GM23338 (cell line): ENCODE measurements at regions not wholly inside any gene's neighbourhood (a gene's known extent, or its start where the extent isn't known, plus 50 kb on each side); places are given as distances from the start of the nearest gene placed in this dataset.

Experiments
- ATAC-seq: fragments of 200-7000 bp; cut with Tn5 transposase; 3 replicates; pipeline ENCODE4 v1.9.1; 2020
- DNase-seq: peaks from one replicate; pipeline ENCODE4 v3.0.0-alpha.2; 2015; ENCODE audit warnings: low spot score
- H2AFZ ChIP-seq: fragments of 200-600 bp; sonication (generic); 2 replicates; pipeline ENCODE4 v1.8.0; 2016; ENCODE audit warnings: antibody characterized with exemption, mild to moderate bottlenecking, moderate library complexity
- H3F3A ChIP-seq: fragments of 200-600 bp; sonication (generic); replicated peaks from 2 replicates; pipeline ENCODE4 v1.8.0; 2017; ENCODE audit warnings: antibody characterized with exemption, mixed run types, low read depth
- H3K27ac ChIP-seq: fragments of 200-600 bp; sonication (generic); 2 replicates; pipeline ENCODE4 v1.6.1; 2016; ENCODE audit warnings: low read depth
- H3K27me3 ChIP-seq: fragments of 200-600 bp; sonication (generic); 2 replicates; pipeline ENCODE4 v1.8.0; 2016; ENCODE audit warnings: mild to moderate bottlenecking, mixed run types, moderate library complexity; ENCODE audit not compliant: insufficient read depth
- H3K36me3 ChIP-seq: fragments of 200-600 bp; sonication (generic); 2 replicates; pipeline ENCODE4 v1.8.0; 2016; ENCODE audit warnings: mild to moderate bottlenecking; ENCODE audit not compliant: insufficient read depth
- H3K4me1 ChIP-seq: fragments of 200-600 bp; sonication (generic); 2 replicates; pipeline ENCODE4 v1.8.0; 2016; ENCODE audit warnings: mild to moderate bottlenecking, moderate library complexity; ENCODE audit not compliant: insufficient read depth
- H3K4me2 ChIP-seq: fragments of 200-600 bp; sonication (generic); 2 replicates; pipeline ENCODE4 v1.7.1; 2017; ENCODE audit warnings: mixed run types
- H3K4me3 ChIP-seq: fragments of 200-600 bp; sonication (generic); 2 replicates; pipeline ENCODE4 v1.6.1; 2016; ENCODE audit warnings: mixed run types
- H3K79me2 ChIP-seq: fragments of 200-600 bp; sonication (generic); replicated peaks from 2 replicates; pipeline ENCODE4 v1.8.0; 2017; ENCODE audit warnings: mild to moderate bottlenecking; ENCODE audit not compliant: insufficient read depth
- H3K9me2 ChIP-seq: fragments of 200-600 bp; sonication (generic); 2 replicates; pipeline ENCODE4 v1.8.0; 2017; ENCODE audit not compliant: insufficient read depth
- H4K20me1 ChIP-seq: fragments of 200-600 bp; sonication (generic); replicated peaks from 2 replicates; pipeline ENCODE4 v1.8.0; 2017; ENCODE audit warnings: mild to moderate bottlenecking; ENCODE audit not compliant: insufficient read depth
- H3K27ac Mint-ChIP-seq: 2 replicates; pipeline ENCODE4 v1.8.0; 2020; ENCODE audit warnings: inconsistent platforms, mild to moderate bottlenecking, moderate library complexity, mixed read lengths
- H3K27me3 Mint-ChIP-seq: 3 replicates; pipeline ENCODE4 v1.8.0; 2022; ENCODE audit warnings: low read depth, mild to moderate bottlenecking, moderate library complexity, mixed read lengths, inconsistent platforms; ENCODE audit not compliant: insufficient read depth, poor library complexity
- H3K36me3 Mint-ChIP-seq: 3 replicates; pipeline ENCODE4 v1.8.0; 2021; ENCODE audit warnings: low read depth, mild to moderate bottlenecking, inconsistent platforms, moderate library complexity, mixed read lengths
- H3K4me1 Mint-ChIP-seq: 3 replicates; pipeline ENCODE4 v1.8.0; 2020; ENCODE audit warnings: mild to moderate bottlenecking, inconsistent platforms, mixed read lengths
- H3K4me3 Mint-ChIP-seq: 3 replicates; pipeline ENCODE4 v1.8.0; 2021; ENCODE audit warnings: moderate library complexity, mild to moderate bottlenecking, inconsistent platforms, mixed read lengths
- H3K9me3 Mint-ChIP-seq: 3 replicates; pipeline ENCODE4 v1.8.0; 2020; ENCODE audit warnings: moderate library complexity, mild to moderate bottlenecking, inconsistent platforms, mixed read lengths
- EZH2phosphoT487 ChIP-seq: fragments of 200-600 bp; sonication (generic); IDR thresholded peaks from one replicate; pipeline ENCODE4 v1.8.1; 2018; ENCODE audit warnings: antibody characterized with exemption; ENCODE audit not compliant: unreplicated experiment
- ZNF331 ChIP-seq: fragments of 250-450 bp; sonication (Bioruptor Pico); IDR thresholded peaks from 2 replicates; pipeline ENCODE4 v1.5.0; 2020; ENCODE audit warnings: low read depth, mild to moderate bottlenecking, moderate library complexity
- TF ChIP-seq, protein P1 (sequence below): IDR thresholded peaks from 2 replicates; pipeline ENCODE4 v1.6.1; 2016; ENCODE audit warnings: antibody characterized with exemption
- TF ChIP-seq, protein P2 (sequence below): IDR thresholded peaks from one replicate; pipeline ENCODE4 v1.6.1; 2018; ENCODE audit warnings: antibody characterized with exemption; ENCODE audit not compliant: unreplicated experiment
- TF ChIP-seq, protein P3 (sequence below), 2 experiments: fragments of 200-600 bp in 1 of 2; sonication (generic) in 1 of 2; conservative IDR thresholded peaks; 2 replicates each; pipeline versions ENCODE4 v1.5.1 to v1.6.1; 2016 to 2017; ENCODE audit warnings: antibody characterized with exemption in 2 of 2, low read depth in 2 of 2, mild to moderate bottlenecking in 2 of 2, moderate library complexity in 1 of 2

DNA sequence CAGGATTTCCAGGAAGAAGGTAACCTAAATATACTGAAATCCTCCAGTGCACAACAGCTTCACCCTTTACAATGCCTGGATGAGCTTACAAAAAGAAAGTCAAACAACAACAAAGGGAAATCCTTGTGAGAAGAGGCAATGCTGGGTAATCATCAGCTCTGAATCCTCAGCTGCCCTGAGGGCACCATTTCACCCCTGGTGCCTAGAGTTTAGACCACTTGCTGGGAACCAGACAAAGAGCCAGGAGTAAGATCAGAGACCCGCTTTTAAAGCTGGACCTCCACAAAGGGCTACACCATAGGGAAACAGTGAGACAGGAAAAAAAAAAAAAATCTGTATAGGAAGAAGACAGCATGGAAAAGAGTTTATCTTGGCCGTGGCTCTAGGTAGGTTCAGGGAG, 97.0 kb downstream of the FOXI3 start (continued):
- TF ChIP-seq EZH2phosphoT487: no peak
- TF ChIP-seq, protein P1, sequence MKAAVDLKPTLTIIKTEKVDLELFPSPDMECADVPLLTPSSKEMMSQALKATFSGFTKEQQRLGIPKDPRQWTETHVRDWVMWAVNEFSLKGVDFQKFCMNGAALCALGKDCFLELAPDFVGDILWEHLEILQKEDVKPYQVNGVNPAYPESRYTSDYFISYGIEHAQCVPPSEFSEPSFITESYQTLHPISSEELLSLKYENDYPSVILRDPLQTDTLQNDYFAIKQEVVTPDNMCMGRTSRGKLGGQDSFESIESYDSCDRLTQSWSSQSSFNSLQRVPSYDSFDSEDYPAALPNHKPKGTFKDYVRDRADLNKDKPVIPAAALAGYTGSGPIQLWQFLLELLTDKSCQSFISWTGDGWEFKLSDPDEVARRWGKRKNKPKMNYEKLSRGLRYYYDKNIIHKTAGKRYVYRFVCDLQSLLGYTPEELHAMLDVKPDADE: no peak
- TF ChIP-seq, protein P2, sequence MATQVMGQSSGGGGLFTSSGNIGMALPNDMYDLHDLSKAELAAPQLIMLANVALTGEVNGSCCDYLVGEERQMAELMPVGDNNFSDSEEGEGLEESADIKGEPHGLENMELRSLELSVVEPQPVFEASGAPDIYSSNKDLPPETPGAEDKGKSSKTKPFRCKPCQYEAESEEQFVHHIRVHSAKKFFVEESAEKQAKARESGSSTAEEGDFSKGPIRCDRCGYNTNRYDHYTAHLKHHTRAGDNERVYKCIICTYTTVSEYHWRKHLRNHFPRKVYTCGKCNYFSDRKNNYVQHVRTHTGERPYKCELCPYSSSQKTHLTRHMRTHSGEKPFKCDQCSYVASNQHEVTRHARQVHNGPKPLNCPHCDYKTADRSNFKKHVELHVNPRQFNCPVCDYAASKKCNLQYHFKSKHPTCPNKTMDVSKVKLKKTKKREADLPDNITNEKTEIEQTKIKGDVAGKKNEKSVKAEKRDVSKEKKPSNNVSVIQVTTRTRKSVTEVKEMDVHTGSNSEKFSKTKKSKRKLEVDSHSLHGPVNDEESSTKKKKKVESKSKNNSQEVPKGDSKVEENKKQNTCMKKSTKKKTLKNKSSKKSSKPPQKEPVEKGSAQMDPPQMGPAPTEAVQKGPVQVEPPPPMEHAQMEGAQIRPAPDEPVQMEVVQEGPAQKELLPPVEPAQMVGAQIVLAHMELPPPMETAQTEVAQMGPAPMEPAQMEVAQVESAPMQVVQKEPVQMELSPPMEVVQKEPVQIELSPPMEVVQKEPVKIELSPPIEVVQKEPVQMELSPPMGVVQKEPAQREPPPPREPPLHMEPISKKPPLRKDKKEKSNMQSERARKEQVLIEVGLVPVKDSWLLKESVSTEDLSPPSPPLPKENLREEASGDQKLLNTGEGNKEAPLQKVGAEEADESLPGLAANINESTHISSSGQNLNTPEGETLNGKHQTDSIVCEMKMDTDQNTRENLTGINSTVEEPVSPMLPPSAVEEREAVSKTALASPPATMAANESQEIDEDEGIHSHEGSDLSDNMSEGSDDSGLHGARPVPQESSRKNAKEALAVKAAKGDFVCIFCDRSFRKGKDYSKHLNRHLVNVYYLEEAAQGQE: no peak

DNA sequence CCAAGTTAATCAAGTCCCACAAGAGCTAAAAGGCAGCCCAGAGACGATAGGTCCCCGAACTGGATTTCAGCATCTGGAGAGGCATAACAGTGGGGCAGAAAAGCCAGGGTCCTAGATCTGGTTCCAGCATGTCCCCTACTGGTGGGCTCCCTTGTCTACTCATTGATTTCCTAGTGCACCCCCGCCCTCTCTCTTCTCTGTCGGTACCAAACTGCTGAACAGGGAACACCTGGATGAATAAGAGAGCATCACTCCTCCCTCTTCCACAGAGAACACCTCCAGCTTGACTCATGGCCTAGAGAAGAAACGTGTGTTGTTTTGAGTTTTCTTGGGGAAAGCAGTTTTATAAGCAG, 101.3 kb downstream of the FOXI3 start:
- Mint-ChIP-seq H3K27ac (no peak overlapping the region), H3K9me3 (peaks cover 3% of the 10 kb centered on the region; the same call in 2 of the 3 replicates), H3K36me3 (peaks cover 3% of the 10 kb centered on the region; the same call in 2 of the 3 replicates), H3K4me3 (peak overlapping the region; percentile 74), H3K27me3 (peaks cover 22% of the 10 kb centered on the region), H3K4me1 (peaks cover 17% of the 10 kb centered on the region)
- H3K9me2 ChIP-seq: no peaks in the 10 kb centered on the region
- H3K27ac ChIP-seq: no peak overlapping the region
- H2AFZ ChIP-seq: peak overlapping the region; percentile 20; the same call in 1 of the 2 replicates
- peaks cover 13% of the 10 kb centered on the region for H3K27me3 ChIP-seq
- H3F3A ChIP-seq: peaks cover 5% of the 10 kb centered on the region; the same call in 1 of the 2 replicates
- H3K4me1 ChIP-seq: peaks cover 23% of the 10 kb centered on the region
- no peaks in the 10 kb centered on the region for H3K36me3 ChIP-seq
- H3K4me2 ChIP-seq: peak overlapping the region; percentile 77
- no peaks in the 10 kb centered on the region for H3K79me2 ChIP-seq
- TF ChIP-seq, protein P3, sequence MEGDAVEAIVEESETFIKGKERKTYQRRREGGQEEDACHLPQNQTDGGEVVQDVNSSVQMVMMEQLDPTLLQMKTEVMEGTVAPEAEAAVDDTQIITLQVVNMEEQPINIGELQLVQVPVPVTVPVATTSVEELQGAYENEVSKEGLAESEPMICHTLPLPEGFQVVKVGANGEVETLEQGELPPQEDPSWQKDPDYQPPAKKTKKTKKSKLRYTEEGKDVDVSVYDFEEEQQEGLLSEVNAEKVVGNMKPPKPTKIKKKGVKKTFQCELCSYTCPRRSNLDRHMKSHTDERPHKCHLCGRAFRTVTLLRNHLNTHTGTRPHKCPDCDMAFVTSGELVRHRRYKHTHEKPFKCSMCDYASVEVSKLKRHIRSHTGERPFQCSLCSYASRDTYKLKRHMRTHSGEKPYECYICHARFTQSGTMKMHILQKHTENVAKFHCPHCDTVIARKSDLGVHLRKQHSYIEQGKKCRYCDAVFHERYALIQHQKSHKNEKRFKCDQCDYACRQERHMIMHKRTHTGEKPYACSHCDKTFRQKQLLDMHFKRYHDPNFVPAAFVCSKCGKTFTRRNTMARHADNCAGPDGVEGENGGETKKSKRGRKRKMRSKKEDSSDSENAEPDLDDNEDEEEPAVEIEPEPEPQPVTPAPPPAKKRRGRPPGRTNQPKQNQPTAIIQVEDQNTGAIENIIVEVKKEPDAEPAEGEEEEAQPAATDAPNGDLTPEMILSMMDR (conservative IDR thresholded peaks at IDR 0.05; ENCODE audit: low read depth in 2 of 2): peak in 1 of 2 experiments; percentile 24; a peak in 1 of 4 replicates
- TF ChIP-seq ZNF331 (CRISPR knock-in tag): no peak
- ATAC-seq (peak; percentile 52), DNase-seq (peak; percentile 75)
- no peaks in the 10 kb centered on the region for H4K20me1 ChIP-seq
- peak overlapping the region; percentile 56 for H3K4me3 ChIP-seq
